HG03378 (cell line): ENCODE measurements at regions not wholly inside any gene's neighbourhood (a gene's known extent, or its start where the extent isn't known, plus 50 kb on each side); places are given as distances from the start of the nearest gene placed in this dataset.
"Not testable (repeated sequence)": the region's sequence is repeated elsewhere in the genome, so short reads cannot be mapped to it uniquely, and the experiment has no call there.

Experiments
- ATAC-seq: cut with Tn5 transposase; IDR thresholded peaks from one replicate; pipeline ENCODE4 v1.9.1; 2021; ENCODE audit warnings: mild to moderate bottlenecking, moderate library complexity; ENCODE audit not compliant: unreplicated experiment

GRCh38 chr18:79595876-79596374 lies 83.7 kb upstream of the CTDP1 start:
- no peak for ATAC-seq

- no peak for ATAC-seq
Observed at GRCh38 chr18:79596446-79597175, 83.0 kb upstream of the CTDP1 start.

GRCh38 chr18:79597176-79597830 lies 82.3 kb upstream of the CTDP1 start:
- no peak for ATAC-seq

GRCh38 chr18:79597831-79598632 lies 81.6 kb upstream of the CTDP1 start:
- ATAC-seq: no peak

GRCh38 chr18:79598633-79599175 lies 80.9 kb upstream of the CTDP1 start:
- ATAC-seq: no peak

GRCh38 chr18:79599441-79599931 lies 80.1 kb upstream of the CTDP1 start:
- no peak for ATAC-seq

- no peak for ATAC-seq
Observed at GRCh38 chr18:79600141-79600540, 79.5 kb upstream of the CTDP1 start.

GRCh38 chr18:79600596-79600995 lies 79.0 kb upstream of the CTDP1 start:
- no peak for ATAC-seq

- no peak for ATAC-seq
Observed at GRCh38 chr18:79601234-79601633, 78.4 kb upstream of the CTDP1 start.

- ATAC-seq: no peak
Observed at GRCh38 chr18:79603321-79604204, 76.0 kb upstream of the CTDP1 start.

GRCh38 chr18:79604205-79604912 lies 75.2 kb upstream of the CTDP1 start:
- ATAC-seq: no peak

GRCh38 chr18:79604913-79605880 lies 74.4 kb upstream of the CTDP1 start:
- no peak for ATAC-seq

- ATAC-seq: not testable (repeated sequence)
Observed at GRCh38 chr18:79606071-79606470, 73.5 kb upstream of the CTDP1 start.

GRCh38 chr18:79606621-79607331 lies 72.8 kb upstream of the CTDP1 start:
- no peak for ATAC-seq

GRCh38 chr18:79607361-79607952 lies 72.1 kb upstream of the CTDP1 start:
- no peak for ATAC-seq

GRCh38 chr18:79608069-79608468 lies 71.5 kb upstream of the CTDP1 start:
- no peak for ATAC-seq

- no peak for ATAC-seq
Observed at GRCh38 chr18:79608535-79608934, 71.1 kb upstream of the CTDP1 start.
